Gastroesophageal sphincter (tissue), 4 donors: ENCODE measurements at regions not wholly inside any gene's neighbourhood (a gene's known extent, or its start where the extent isn't known, plus 50 kb on each side); places are given as distances from the start of the nearest gene placed in this dataset.

Experiments used
- ATAC-seq: fragments of 150-250 bp; one replicate; pipeline ENCODE4 v1.9.1; 2016; ENCODE audit warnings: mild to moderate bottlenecking, moderate library complexity
- H3K27ac ChIP-seq, 4 donors: fragments of 200-600 bp; sonication (generic) in 3 of 4; 1 replicate in 3 of 4; 2 replicates in 1 of 4; pipeline ENCODE4 v1.5.1; 2016 to 2019
- H3K27me3 ChIP-seq: fragments of 200-600 bp; sonication (generic); one replicate; pipeline ENCODE4 v1.5.1; 2019
- H3K36me3 ChIP-seq, 2 donors: fragments of 200-600 bp; sonication (generic); one replicate each; pipeline ENCODE4 v1.5.1; 2019; ENCODE audit warnings: control low read depth in 1 of 2
- H3K4me1 ChIP-seq, 3 donors: fragments of 200-600 bp; sonication (generic); 1 replicate in 2 of 3; 2 replicates in 1 of 3; pipeline ENCODE4 v1.5.1; 2016 to 2019; ENCODE audit warnings: control low read depth in 2 of 3
- H3K4me3 ChIP-seq, 2 donors: fragments of 200-600 bp; sonication (generic); one replicate each; pipeline ENCODE4 v1.5.1; 2019; ENCODE audit warnings: mild to moderate bottlenecking in 1 of 2, moderate library complexity in 1 of 2
- H3K9me3 ChIP-seq, 3 donors: fragments of 200-600 bp; sonication (generic); one replicate each; pipeline ENCODE4 v1.5.1; 2017 to 2019; ENCODE audit warnings: control low read depth in 2 of 3
- CTCF ChIP-seq, 4 experiments: fragments of 200-600 bp in 2 of 4; fragments of 450-650 bp in 2 of 4; sonication (generic) in 1 of 4; IDR thresholded peaks; one replicate each; pipeline ENCODE4 v1.5.1; 2017 to 2019; ENCODE audit warnings: antibody characterized with exemption in 4 of 4, mild to moderate bottlenecking in 2 of 4, moderate library complexity in 2 of 4
- EP300 ChIP-seq: sonication (generic); formaldehyde crosslinking; IDR thresholded peaks from one replicate; pipeline ENCODE4 v1.6.1; 2017; ENCODE audit warnings: antibody characterized with exemption, mild to moderate bottlenecking
- POLR2A ChIP-seq, 2 donors: fragments of 450-650 bp; IDR thresholded peaks; one replicate each; pipeline ENCODE4 v1.6.1; 2017; ENCODE audit warnings: antibody characterized with exemption in 2 of 2, mild to moderate bottlenecking in 2 of 2, moderate library complexity in 1 of 2
- POLR2AphosphoS5 ChIP-seq: sonication (generic); formaldehyde crosslinking; IDR thresholded peaks from one replicate; pipeline ENCODE4 v1.6.1; 2017; ENCODE audit warnings: antibody characterized with exemption
- WGBS, 2 donors: methylation state at CpG; one replicate each; pipeline ENCODE4 v1.1.5; 2018; ENCODE audit warnings: low coverage in 1 of 2; 5-methylcytosine and 5-hydroxymethylcytosine counted together

GRCh38 chr4:22876270-22876669 is 183.5 kb downstream of the GBA3 start:
- Histone ChIP-seq H3K36me3 (no peaks in the 10 kb centered on the region), H3K4me3 (no peak overlapping the region), H3K9me3 (peaks cover 0 to 4% (median 0%) of the 10 kb centered on the region in 3 donors), H3K27me3 (no peaks in the 10 kb centered on the region), H3K27ac (no peak overlapping the region), H3K4me1 (no peaks in the 10 kb centered on the region)
- 80 to 81% methylated on average over 1 to 2 of the region's 2 CpGs for WGBS, 2 donors
- TF ChIP-seq CTCF (IDR thresholded peaks at IDR 0.05) (no peak), POLR2A (IDR thresholded peaks at IDR 0.05) (no peak), POLR2AphosphoS5 (no peak), EP300 (no peak)
- no peak for ATAC-seq

GRCh38 chr4:22875587-22876257 is 183.0 kb downstream of the GBA3 start:
- Histone ChIP-seq H3K36me3 (no peaks in the 10 kb centered on the region), H3K9me3 (peaks cover 0 to 4% (median 0%) of the 10 kb centered on the region in 3 donors), H3K4me1 (no peaks in the 10 kb centered on the region), H3K27me3 (no peaks in the 10 kb centered on the region), H3K27ac (no peak overlapping the region), H3K4me3 (no peak overlapping the region)
- ATAC-seq, result no peak
- 86 to 93% methylated on average over 4 of the region's 4 CpGs for WGBS, 2 donors
- TF ChIP-seq CTCF (IDR thresholded peaks at IDR 0.05) (no peak), POLR2A (IDR thresholded peaks at IDR 0.05) (no peak), EP300 (no peak), POLR2AphosphoS5 (no peak)

GRCh38 chr4:22874334-22874912 is 181.7 kb downstream of the GBA3 start:
- 61 to 70% methylated on average over 4 of the region's 4 CpGs for WGBS, 2 donors
- H3K4me3 ChIP-seq, result no peak overlapping the region
- no peaks in the 10 kb centered on the region for H3K27me3 ChIP-seq
- no peaks in the 10 kb centered on the region for H3K36me3 ChIP-seq
- ATAC-seq, result no peak
- no peak overlapping the region for H3K27ac ChIP-seq
- peaks cover 0 to 4% (median 0%) of the 10 kb centered on the region in 3 donors for H3K9me3 ChIP-seq
- TF ChIP-seq CTCF (IDR thresholded peaks at IDR 0.05) (no peak), POLR2AphosphoS5 (no peak), EP300 (no peak), POLR2A (IDR thresholded peaks at IDR 0.05) (no peak)
- no peaks in the 10 kb centered on the region for H3K4me1 ChIP-seq

GRCh38 chr4:22873899-22874298 is 181.2 kb downstream of the GBA3 start:
- no peaks in the 10 kb centered on the region for H3K36me3 ChIP-seq
- H3K4me1 ChIP-seq, result no peaks in the 10 kb centered on the region
- H3K9me3 ChIP-seq, result peaks cover 0 to 4% (median 0%) of the 10 kb centered on the region in 3 donors
- no peak for ATAC-seq
- no peak for TF ChIP-seq EP300
- TF ChIP-seq POLR2A (IDR thresholded peaks at IDR 0.05), result no peak
- TF ChIP-seq CTCF (IDR thresholded peaks at IDR 0.05), result no peak
- no peak for TF ChIP-seq POLR2AphosphoS5
- H3K27me3 ChIP-seq, result no peaks in the 10 kb centered on the region
- no peak overlapping the region for H3K4me3 ChIP-seq
- H3K27ac ChIP-seq, result no peak overlapping the region
- 80 to 91% methylated on average over 3 of the region's 3 CpGs for WGBS, 2 donors

- ATAC-seq, result no peak
- H3K4me3 ChIP-seq, result no peak overlapping the region
- no peaks in the 10 kb centered on the region for H3K27me3 ChIP-seq
- TF ChIP-seq POLR2A (IDR thresholded peaks at IDR 0.05), result no peak
- H3K36me3 ChIP-seq, result no peaks in the 10 kb centered on the region
- 68 to 76% methylated on average over 6 to 7 of the region's 7 CpGs for WGBS, 2 donors
- H3K4me1 ChIP-seq, result no peaks in the 10 kb centered on the region
- H3K9me3 ChIP-seq, result peaks cover 0 to 4% (median 0%) of the 10 kb centered on the region in 3 donors
- H3K27ac ChIP-seq, result no peak overlapping the region
Measured at GRCh38 chr4:22870847-22871449, 178.2 kb downstream of the GBA3 start.
